HL-60 (cell line): ENCODE measurements at regions not wholly inside any gene's neighbourhood (a gene's known extent, or its start where the extent isn't known, plus 50 kb on each side); places are given as distances from the start of the nearest gene placed in this dataset.

ENCODE experiments used
- TF ChIP-seq, protein P1 (sequence below): IDR thresholded peaks from one replicate; pipeline ENCODE4 v1.5.1; 2011; ENCODE audit warnings: low read length, control low read depth, inconsistent platforms; ENCODE audit not compliant: insufficient read depth
- TF ChIP-seq, protein P2 (sequence below): IDR thresholded peaks from 2 replicates; pipeline ENCODE4 v1.6.1; 2012; ENCODE audit warnings: low read depth; ENCODE audit not compliant: insufficient replicate concordance

DNA sequence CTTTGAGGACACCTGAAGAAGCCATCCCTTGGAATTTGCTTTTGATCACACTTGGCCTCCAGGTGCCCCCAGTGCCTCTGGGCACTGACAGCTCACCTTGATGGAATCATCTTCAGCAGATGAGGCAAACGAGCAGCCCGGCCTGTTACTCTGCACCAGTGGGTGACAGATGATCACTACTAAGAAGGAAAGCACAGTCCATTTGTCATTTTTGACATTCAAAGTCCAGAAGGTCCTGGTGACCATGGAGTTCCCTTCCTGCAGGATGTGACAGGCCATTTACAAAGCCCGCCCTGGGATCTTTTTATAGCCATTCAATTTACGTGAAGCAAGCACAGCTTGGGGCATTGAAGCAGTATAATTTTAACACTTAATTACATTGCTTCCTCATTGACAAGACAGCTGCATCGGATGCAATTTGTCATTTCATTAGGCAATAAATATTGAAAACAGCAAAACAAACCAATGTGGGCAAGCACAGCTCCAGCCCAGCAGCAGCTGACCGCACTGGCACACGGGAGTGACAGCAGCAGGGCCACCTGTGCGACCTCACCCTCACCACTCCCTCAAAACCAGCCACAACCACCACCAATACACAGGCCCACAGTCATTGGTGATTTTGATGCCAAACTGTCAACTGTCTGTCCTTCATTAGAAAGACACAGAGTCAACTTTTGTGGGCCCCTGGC lies 76.0 kb upstream of the SLC66A3 start:
- TF ChIP-seq, protein P1, sequence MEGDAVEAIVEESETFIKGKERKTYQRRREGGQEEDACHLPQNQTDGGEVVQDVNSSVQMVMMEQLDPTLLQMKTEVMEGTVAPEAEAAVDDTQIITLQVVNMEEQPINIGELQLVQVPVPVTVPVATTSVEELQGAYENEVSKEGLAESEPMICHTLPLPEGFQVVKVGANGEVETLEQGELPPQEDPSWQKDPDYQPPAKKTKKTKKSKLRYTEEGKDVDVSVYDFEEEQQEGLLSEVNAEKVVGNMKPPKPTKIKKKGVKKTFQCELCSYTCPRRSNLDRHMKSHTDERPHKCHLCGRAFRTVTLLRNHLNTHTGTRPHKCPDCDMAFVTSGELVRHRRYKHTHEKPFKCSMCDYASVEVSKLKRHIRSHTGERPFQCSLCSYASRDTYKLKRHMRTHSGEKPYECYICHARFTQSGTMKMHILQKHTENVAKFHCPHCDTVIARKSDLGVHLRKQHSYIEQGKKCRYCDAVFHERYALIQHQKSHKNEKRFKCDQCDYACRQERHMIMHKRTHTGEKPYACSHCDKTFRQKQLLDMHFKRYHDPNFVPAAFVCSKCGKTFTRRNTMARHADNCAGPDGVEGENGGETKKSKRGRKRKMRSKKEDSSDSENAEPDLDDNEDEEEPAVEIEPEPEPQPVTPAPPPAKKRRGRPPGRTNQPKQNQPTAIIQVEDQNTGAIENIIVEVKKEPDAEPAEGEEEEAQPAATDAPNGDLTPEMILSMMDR, result no peak
- TF ChIP-seq, protein P2, sequence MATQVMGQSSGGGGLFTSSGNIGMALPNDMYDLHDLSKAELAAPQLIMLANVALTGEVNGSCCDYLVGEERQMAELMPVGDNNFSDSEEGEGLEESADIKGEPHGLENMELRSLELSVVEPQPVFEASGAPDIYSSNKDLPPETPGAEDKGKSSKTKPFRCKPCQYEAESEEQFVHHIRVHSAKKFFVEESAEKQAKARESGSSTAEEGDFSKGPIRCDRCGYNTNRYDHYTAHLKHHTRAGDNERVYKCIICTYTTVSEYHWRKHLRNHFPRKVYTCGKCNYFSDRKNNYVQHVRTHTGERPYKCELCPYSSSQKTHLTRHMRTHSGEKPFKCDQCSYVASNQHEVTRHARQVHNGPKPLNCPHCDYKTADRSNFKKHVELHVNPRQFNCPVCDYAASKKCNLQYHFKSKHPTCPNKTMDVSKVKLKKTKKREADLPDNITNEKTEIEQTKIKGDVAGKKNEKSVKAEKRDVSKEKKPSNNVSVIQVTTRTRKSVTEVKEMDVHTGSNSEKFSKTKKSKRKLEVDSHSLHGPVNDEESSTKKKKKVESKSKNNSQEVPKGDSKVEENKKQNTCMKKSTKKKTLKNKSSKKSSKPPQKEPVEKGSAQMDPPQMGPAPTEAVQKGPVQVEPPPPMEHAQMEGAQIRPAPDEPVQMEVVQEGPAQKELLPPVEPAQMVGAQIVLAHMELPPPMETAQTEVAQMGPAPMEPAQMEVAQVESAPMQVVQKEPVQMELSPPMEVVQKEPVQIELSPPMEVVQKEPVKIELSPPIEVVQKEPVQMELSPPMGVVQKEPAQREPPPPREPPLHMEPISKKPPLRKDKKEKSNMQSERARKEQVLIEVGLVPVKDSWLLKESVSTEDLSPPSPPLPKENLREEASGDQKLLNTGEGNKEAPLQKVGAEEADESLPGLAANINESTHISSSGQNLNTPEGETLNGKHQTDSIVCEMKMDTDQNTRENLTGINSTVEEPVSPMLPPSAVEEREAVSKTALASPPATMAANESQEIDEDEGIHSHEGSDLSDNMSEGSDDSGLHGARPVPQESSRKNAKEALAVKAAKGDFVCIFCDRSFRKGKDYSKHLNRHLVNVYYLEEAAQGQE, result no peak
